Activated gamma-delta T cell (primary cell): ENCODE measurements at regions not wholly inside any gene's neighbourhood (a gene's known extent, or its start where the extent isn't known, plus 50 kb on each side); places are given as distances from the start of the nearest gene placed in this dataset.
A peak's percentile ranks its signal among the peaks of the same experiment; 100 is the strongest.

ENCODE experiments used
- DNase-seq: peaks from one replicate; lab custom pipeline; 2025; lab: John Stamatoyannopoulos, UW

GRCh38 chr2:62302631-62303435 lies 106.9 kb downstream of the B3GNT2 start:
- DNase-seq, result no peak

- DNase-seq, result no peak
Observed at GRCh38 chr2:62300925-62301324, 105.0 kb downstream of the B3GNT2 start.

GRCh38 chr2:62297624-62298010 lies 101.7 kb downstream of the B3GNT2 start:
- no peak for DNase-seq

DNA sequence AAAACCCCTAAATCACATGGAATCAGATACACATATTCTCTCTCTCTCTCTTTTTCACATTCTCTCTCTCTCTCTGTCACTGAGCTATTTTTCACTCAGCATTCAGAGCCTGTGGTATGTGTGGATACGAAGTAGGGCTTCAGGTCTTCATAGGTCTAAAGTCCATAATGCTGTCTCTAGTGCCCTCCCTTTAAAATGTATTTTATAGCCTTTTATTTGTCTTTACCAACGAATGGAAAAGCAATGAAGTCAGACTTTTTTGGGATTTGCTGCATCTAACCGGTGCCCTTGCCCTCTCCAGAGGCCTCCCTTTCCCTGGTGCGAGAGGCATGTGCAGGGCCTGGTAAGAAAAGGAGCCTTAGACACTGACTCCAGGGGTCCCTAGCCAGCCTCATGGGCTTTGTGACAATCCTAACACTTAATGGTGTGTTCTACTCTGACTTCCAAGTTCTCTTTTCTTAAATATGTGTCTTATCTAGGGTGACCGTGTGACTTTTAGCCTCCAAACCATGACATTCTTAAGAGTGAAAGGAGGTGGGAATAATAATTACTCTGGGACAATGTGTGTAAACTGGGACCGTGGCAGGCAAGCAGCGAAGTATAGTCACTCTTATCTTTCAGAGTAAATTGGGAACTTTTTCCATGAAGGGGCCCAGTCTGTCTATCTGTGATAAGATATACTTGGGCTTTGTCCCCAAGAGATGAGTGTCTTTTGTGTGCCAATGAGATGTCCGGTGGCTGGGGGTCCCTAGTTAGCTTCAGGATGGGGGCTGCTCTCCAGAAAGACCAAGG lies 101.1 kb downstream of the B3GNT2 start:
- no peak for DNase-seq

DNA sequence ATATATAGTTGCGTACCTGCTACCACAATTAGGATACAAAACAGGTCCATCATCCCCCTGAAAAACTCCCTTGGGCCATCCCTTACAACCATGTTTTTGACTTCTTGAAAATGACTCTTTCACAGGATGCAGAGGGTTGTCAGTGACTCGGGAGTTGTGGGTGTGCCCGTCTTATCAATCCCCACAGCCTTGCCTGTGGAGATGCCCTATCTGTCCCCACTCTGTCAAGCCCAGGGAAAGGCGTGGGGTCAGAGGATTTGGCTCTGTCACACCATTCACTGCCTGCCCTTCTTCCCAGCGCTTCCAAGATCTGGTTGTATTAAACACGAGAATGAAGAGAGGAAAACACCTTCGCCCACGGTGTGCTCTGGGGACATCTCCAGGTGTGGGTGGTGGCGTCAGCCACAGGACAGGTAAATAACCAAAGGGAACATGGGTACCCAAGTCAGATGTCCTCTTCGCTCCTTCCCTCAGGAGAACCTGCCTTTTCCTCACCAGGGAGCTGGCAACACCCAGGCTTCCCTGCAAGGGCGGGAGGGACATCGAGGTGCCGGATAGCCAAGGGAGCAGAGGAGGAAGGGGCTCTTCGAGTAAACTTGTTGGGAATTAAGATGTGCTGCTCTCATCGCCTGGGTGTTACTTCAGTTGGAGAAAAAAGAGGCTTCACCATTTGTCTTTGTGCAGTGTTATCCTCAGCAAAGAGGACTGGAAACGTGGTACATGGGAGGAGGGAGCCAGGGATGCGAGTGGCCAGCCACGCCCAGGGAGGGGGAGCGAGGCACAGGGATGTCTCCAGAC lies 100.3 kb downstream of the B3GNT2 start:
- DNase-seq, result no peak

GRCh38 chr2:62293490-62294271 lies 97.8 kb downstream of the B3GNT2 start:
- no peak for DNase-seq

GRCh38 chr2:62293151-62293489 lies 97.2 kb downstream of the B3GNT2 start:
- DNase-seq, result no peak

GRCh38 chr2:62292190-62292589 lies 96.3 kb downstream of the B3GNT2 start:
- DNase-seq, result no peak

DNA sequence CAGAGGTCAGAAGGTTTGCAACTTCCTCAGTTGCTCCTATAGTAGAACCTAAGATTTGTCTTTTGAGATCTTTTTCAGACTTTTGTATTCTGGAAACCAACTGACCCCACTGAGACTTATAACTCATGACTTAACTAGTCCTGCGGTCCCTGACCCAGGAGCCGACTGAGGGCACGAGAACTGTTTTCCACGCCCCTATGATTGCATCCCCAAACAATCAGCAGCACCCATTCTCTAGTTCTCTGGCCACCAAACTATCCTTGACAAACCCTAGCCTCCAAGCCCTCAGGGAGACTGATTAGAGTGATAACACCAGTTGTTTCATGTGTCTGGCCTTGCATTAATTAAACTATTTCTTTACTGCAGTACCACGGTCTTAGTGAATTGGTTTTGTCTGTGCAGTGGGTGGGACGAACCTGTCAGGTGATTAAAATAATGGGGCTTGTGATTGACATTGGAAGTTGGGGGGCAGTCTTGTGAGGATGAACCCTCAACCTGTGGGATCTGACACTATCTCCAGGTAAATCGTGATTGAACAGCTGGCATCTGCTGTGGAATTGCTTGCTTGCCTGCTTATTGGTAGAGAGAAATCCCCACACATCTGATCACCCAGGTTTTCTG lies 95.7 kb downstream of the B3GNT2 start:
- DNase-seq, result no peak

DNA sequence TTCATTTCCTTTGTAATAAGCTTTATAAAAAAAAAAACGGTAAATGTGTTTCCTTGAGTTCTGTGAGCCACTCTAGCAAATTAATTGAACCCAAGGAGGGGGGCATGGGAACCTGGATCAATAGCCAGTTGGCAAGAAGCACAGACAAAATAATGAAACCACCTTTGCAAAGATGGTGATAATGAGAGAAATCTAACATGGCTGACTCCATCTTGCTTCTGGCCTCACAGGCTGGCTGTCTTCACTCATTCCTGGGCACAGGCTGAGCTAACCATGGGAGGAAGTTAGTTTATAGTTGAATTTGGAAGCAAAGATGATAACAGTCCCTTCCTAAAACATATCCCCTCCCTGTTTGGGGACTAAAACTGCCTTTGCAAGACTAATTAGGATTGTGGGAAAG lies 95.1 kb downstream of the B3GNT2 start:
- no peak for DNase-seq

DNA sequence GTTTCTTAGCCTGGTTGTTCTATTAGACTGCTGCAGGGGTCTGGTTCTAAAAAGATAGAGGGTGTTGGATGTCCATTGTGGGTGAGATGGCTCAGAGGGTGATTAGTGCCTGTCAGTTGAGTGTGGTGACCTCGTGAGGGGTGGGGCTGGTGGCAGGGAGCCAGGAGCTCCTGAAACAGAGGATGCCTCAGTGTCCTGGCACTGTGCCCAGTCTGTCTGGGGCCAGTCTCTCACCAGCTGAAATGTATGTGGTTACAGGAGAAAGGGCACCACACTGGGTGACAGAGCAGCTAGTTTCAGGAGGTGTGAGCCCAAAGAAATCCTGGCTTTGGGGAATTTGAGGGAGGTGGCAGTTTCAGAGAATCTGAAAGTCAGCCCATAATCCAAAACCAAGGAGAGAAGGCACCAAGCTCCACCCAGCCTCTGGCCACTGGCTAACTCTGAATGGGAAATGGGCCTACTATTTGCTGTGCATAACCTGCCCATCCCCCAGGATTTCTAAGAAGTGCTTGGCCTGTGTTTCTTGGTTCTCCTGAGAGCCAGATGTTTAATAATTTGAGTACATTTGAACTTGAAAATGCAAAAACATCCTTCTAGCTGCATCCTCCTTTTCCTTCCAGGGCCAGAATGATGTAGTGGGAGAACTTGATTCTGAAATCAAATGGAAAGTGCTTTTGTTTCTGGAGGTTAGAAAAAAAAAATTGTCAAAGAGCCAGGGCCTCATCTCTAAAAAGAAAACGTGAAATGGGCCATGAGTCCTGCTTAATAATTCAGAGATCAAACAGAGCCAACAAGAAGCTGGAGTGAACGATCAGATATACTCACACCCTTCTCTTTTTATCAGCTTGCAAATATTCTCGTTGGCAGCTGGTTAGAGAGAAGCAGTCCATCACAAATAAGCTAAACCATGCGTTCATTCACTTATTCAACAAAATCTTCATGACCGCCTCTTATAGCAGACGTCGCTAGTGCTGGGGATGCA lies 92.3 kb downstream of the B3GNT2 start:
- peak; percentile 24 for DNase-seq

DNA sequence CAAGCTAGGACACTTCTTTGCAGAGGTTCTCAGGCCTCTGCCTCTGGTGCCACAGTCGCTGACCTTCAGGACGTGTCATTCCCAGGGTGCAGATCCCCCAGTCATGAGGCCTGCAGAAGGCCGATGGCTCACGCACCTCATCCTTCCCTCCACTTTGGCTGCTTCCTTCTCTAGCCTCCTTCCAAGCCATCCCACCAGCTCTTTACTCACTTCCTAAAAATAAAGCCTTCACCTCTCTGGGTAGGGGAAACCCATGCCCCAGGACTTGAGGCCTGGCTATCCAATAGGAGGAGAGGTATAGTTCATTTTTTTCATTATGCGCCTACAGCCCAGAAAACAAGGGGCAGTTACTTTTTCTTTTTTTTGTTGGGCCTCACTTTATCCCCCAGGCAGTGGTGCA lies 91.4 kb downstream of the B3GNT2 start:
- no peak for DNase-seq

DNA sequence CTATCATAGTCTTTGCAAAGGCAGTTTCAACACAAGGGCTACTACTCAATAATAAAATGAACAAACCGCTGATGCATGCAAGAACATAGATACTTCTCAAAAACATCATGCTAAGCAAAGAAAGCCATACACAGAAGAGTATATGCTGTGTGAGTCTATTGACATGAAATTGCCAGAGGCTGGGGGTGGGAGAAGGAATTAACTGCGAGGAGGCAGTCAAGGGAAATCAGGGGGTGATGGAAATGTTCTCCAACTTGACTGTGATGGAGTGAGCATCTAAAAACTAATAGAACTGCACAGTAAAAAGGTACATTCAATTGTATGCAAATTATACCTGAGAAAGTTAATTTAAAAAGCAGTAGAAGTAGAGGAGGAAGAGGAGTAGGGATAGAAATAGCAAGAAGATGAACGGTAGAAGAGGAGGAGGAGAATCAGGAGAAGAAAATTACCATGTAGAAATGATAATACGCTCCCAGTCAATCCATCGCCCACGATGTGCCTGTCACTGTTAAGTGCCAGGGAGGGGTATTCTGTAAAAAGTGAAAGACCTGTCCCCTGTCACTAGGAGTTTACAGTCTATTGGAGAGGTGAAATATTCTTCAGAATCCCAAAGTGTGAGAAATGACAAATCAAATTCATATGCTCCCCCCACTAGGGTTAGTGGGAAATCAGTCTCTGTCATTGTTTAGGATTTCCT lies 90.3 kb downstream of the B3GNT2 start:
- no peak for DNase-seq

DNA sequence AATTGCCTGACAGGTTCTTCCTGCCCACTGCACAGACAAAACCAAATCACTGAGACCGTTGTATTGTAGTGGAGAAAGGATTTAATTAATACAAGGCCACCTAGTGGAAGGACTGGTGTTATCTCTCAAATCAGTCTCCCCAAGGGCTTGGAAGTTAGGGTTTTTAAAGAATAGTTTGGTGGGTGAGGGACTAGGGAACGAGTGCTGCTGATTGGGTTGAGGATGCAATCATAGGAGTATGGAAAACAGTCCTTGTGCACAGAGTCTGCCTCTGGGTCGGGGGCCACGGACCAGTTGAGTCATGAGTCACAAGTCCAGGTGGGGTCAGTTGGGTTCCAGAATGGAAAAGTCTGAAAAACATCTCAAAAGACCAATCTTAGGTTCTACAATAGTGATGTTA lies 89.1 kb downstream of the B3GNT2 start:
- no peak for DNase-seq

DNA sequence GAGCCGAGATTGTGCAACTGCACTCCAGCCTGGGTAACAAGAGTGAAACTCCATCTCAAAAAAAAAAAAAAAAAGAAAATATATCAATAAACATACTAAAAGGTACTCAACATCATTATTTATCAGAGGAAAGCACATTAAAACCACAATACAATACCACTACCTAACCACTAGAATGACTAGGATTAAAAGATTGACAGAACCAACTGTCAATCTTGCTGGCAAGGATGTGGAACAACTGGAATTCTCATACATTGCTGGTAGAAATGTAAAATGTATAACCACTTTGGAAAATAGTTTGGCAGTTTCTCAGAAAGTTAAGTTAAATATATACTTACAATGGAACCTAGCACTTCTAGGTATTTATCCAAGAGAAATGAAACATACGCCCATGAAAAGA lies 88.6 kb downstream of the B3GNT2 start:
- DNase-seq, result no peak

DNA sequence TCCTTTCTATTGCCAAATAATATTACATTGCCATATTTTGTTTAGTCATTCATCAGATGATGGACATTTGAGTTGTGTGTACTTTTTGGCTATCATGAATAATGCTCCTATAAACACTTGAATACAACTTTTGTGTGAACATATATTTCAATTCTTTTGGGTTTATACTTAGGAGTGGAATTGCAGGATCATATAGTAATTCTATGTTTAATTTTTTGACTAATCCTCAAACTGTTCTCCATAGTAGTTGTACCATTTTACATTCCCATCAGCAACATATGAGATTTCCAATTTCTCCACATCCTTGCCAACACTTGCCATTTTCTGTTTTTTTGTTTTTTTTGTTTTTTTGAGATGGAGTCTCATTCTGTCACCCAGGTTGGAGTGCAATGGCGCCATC lies 87.2 kb downstream of the B3GNT2 start:
- DNase-seq, result no peak

- no peak for DNase-seq
Observed at GRCh38 chr2:62281663-62282062, 85.7 kb downstream of the B3GNT2 start.

DNA sequence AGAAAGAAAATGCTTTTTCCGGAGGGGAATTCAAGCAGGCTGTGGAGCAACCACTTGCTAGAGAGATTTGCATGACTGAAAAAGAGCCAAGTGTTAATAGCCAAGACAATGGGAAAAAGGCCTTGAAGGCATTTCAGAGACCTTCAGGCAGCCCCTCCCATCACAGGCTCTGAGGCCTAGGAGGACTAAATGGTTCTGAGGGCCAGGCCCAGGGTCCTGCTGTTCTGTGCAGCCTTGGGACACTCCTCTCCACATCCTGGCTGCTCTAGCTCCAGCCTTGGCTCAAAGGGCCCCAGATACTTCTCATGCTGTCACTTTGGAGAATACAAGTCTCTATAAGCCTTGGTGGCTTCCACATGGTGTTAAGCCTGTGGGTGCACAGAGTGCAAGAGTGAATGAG lies 81.8 kb downstream of the B3GNT2 start:
- no peak for DNase-seq
